Kidney epithelial cell (primary cell): ENCODE measurements at regions not wholly inside any gene's neighbourhood (a gene's known extent, or its start where the extent isn't known, plus 50 kb on each side); places are given as distances from the start of the nearest gene placed in this dataset.

ENCODE experiments used
- DNase-seq: peaks from one replicate; pipeline ENCODE4 v3.0.0-alpha.2; 2010; ENCODE audit warnings: low read depth
- H3K27me3 ChIP-seq: 2 replicates; pipeline ENCODE4 v1.6.0; 2011; ENCODE audit warnings: low read length; ENCODE audit not compliant: control insufficient read depth, insufficient read depth
- H3K36me3 ChIP-seq: 2 replicates; pipeline ENCODE4 v1.5.1; 2011; ENCODE audit warnings: low read length; ENCODE audit not compliant: control insufficient read depth, insufficient read depth
- H3K4me3 ChIP-seq: 2 replicates; pipeline ENCODE4 v1.5.1; 2011; ENCODE audit warnings: low read depth, mild to moderate bottlenecking, control low read depth, low read length
- CTCF ChIP-seq: IDR thresholded peaks from 2 replicates; pipeline ENCODE4 v1.5.1; 2011; ENCODE audit warnings: mild to moderate bottlenecking, moderate library complexity, low read length, control low read depth, inconsistent platforms; ENCODE audit not compliant: insufficient read depth, poor library complexity, severe bottlenecking

- Histone ChIP-seq H3K36me3 (no peaks in the 10 kb centered on the region), H3K4me3 (no peak overlapping the region), H3K27me3 (no peaks in the 10 kb centered on the region)
- no peak for TF ChIP-seq CTCF
- no peak for DNase-seq
Measured at GRCh38 chr6:165798991-165799390, 135.9 kb upstream of the PDE10A start.

DNA sequence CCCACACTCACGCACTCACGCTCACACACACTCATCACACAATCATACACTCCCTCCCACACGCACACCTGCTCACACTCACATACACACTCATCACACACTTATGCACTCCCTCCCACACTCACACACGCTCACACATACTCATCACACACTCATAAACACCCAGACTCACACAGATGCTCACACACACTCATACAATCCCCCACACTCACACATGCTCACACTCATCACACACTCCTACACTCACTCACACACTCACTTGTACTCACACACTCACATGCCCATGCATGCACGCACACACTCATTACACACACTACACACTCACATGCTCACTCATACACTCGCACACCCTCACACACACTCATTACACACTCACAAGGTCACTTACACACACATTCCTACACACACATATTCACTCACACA, 131.1 kb upstream of the PDE10A start:
- no peak overlapping the region for H3K4me3 ChIP-seq
- no peaks in the 10 kb centered on the region for H3K36me3 ChIP-seq
- DNase-seq = no peak
- no peak for TF ChIP-seq CTCF
- H3K27me3 ChIP-seq = no peaks in the 10 kb centered on the region

GRCh38 chr6:165793287-165793825, 130.3 kb upstream of the PDE10A start:
- Histone ChIP-seq H3K36me3 (no peaks in the 10 kb centered on the region), H3K27me3 (no peaks in the 10 kb centered on the region), H3K4me3 (no peak overlapping the region)
- no peak for DNase-seq
- TF ChIP-seq CTCF = no peak

- DNase-seq = no peak
- no peak overlapping the region for H3K4me3 ChIP-seq
- no peak for TF ChIP-seq CTCF
- H3K27me3 ChIP-seq = no peaks in the 10 kb centered on the region
- no peaks in the 10 kb centered on the region for H3K36me3 ChIP-seq
Measured at GRCh38 chr6:165791876-165792437, 128.9 kb upstream of the PDE10A start.

- H3K4me3 ChIP-seq = no peak overlapping the region
- no peaks in the 10 kb centered on the region for H3K27me3 ChIP-seq
- TF ChIP-seq CTCF = no peak
- DNase-seq = no peak
- H3K36me3 ChIP-seq = no peaks in the 10 kb centered on the region
Measured at GRCh38 chr6:165791306-165791705, 128.3 kb upstream of the PDE10A start.

DNA sequence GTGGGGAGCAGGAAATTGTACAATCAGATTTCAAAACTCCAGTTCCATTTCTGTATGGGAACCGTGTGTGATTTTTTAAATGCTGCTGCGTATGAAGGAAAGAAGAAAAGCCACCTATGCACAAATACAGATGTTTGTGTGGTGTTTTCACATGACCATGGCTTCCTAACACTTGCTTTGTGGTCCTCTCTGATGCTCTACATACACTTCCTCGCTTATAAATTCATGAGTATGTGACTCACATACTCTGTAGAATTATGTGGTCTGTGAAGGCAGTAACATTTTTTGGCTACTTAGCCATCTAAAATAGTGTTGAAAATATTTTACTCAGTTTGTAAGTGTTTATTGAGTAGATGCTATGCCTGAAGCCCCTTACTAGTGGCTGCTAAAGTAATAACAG, 119.8 kb upstream of the PDE10A start:
- no peak for TF ChIP-seq CTCF
- no peak for DNase-seq
- Histone ChIP-seq H3K4me3 (no peak overlapping the region), H3K36me3 (no peaks in the 10 kb centered on the region), H3K27me3 (no peaks in the 10 kb centered on the region)
